GM18951 (cell line): ENCODE measurements at regions not wholly inside any gene's neighbourhood (a gene's known extent, or its start where the extent isn't known, plus 50 kb on each side); places are given as distances from the start of the nearest gene placed in this dataset.
"Not testable (repeated sequence)": the region's sequence is repeated elsewhere in the genome, so short reads cannot be mapped to it uniquely, and the experiment has no call there.

Source experiments
- POLR2A ChIP-seq: IDR thresholded peaks from 4 replicates; pipeline ENCODE4 v1.6.1; 2011; ENCODE audit warnings: mild to moderate bottlenecking; ENCODE audit not compliant: insufficient read length, insufficient read depth; ENCODE audit errors: extremely low read depth
- in situ Hi-C: fragments of 300-500 bp; cut with MboI; formaldehyde crosslinking; loops from one replicate; pipeline ENCODE4 v1.12.0; 2022; ENCODE audit warnings: low sequenced_read_pairs, mixed read lengths, inconsistent platforms; ENCODE audit not compliant: unreplicated experiment

GRCh38 chr1:178572604-178573003, 59.7 kb downstream of the TEX35 start:
- in situ Hi-C loops, result no loop called here

DNA sequence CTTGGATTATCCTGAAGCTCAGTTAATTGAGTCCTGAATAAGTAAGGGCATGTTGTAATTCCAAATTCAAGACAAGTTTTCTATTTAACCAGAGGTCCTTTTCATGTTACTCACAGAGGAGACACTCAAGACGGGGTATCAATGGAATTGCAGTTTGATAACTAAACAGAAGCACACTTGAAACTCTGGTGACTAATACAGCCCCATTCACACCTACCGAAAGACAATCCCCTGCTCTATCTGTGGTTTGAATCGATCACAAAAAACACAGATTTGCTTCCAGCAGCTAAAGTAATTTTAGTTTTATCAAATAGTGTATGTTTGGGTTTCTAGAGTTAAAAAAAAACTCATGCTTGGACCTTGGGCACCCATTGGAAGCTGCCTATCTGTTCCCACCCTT, 60.4 kb downstream of the TEX35 start:
- TF ChIP-seq POLR2A, result no peak
- in situ Hi-C loops, result no loop called here

More at GRCh38 chr1:178572604-178573003, 59.7 kb downstream of the TEX35 start:
- no peak for TF ChIP-seq POLR2A

- TF ChIP-seq POLR2A, result no peak
- in situ Hi-C loops, result no loop called here
Observed at GRCh38 chr1:178574345-178574744, 61.4 kb downstream of the TEX35 start.

GRCh38 chr1:178575611-178576361, 62.9 kb downstream of the TEX35 start:
- no peak for TF ChIP-seq POLR2A
- in situ Hi-C loops, result no loop called here

- in situ Hi-C loops, result no loop called here
- TF ChIP-seq POLR2A, result peak; percentile 16
Observed at GRCh38 chr1:178576841-178577240, 63.9 kb downstream of the TEX35 start.

DNA sequence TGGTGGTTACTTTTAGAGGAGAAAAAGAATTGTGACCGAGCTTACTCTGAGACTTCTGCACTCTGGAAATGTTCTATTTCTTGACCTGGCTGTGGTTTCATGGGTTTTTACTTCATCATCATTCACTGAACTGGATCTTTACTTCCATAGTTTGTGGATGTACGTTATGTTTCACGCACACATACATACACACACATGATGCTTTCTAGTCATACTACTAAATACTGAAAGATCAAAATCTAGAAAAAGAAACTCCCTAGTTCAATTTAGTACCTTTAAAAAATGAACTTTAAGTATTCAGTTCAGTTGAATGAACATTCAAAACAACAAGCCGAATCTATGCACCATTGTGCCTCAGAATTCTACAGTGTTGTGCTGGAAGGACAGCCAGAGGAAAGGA, 65.0 kb downstream of the TEX35 start:
- in situ Hi-C loops, result no loop called here

DNA sequence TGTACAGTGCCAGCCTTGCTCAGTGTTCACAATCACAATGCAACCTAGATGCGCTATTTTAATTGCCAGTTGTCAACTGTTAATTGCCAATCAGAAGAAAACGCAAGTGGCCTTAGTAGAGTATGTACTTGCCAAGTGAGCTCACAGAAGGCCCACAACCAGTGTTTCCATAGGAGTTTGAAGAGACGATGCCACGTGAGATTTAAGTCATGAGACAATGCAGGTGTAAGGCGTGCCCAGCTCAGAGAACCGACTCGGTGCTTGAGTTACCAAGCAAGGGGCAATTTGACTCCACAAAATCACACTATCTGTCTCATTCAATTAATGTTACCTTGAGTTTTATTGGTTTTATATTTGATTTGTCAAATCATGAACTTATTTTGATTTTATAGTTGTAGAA, 65.6 kb downstream of the TEX35 start:
- in situ Hi-C loops, result no loop called here
- TF ChIP-seq POLR2A, result no peak

More for the DNA sequence above, 65.0 kb downstream of the TEX35 start:
- TF ChIP-seq POLR2A, result no peak

DNA sequence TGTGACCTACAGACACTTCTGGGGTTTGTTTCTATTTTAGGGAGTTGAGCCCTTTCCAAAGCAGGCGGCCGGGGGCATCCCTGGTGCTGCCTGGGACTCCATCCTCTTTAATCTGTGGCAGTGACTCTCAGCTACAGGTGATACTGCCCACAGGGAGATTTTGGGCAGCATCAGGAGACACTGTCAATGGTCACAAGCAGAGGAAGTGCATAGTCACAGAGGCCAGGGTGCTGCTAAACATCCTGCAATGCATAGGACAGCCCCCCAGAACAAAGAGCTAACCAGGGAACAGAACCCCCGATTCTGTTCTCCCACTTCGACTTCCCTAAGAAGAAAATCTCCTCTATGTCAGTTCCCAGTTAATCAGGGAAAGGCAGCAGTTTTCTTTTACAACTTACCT, 66.2 kb downstream of the TEX35 start:
- in situ Hi-C loops, result no loop called here
- no peak for TF ChIP-seq POLR2A

- in situ Hi-C loops, result no loop called here
- no peak for TF ChIP-seq POLR2A
Observed at GRCh38 chr1:178579562-178579961, 66.7 kb downstream of the TEX35 start.

DNA sequence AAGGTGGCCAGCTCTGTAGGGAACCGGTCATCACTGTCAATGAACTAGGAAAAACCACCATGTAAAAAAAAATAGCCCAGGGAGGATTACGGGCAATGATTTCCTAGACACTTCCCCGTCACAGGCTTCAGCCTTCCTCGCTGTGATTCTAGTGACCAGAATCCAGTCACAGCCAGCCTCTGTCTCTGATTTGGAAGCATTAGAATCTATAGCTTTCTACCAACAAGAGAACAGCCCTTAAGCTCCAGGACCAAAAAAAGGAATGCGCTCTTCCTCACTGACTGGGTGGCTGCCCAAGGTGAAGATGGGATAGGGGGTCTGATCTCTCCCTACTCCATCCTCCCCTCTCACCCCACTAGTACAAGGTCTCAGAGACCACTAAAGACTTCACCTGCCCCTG, 67.2 kb downstream of the TEX35 start:
- no peak for TF ChIP-seq POLR2A
- in situ Hi-C loops, result no loop called here

DNA sequence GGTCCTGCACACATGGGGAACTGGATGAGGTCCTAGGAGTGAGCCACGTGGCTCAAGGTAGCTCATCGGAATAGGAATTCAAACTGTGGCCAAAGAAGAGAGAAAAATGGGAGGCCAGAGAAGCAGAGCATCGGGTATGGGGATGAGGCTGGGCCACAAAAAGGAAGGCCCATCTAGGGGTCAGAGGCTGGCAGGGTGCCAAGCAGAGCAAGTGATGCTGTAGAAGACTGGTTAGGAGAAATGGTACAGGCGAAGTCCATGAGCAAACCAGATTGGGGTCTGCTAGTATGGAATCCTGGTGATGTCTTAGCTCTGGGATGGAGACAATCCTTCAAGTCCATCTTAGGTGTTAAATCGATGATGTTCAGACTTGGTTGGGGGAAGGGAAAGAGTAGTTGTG, 68.0 kb downstream of the TEX35 start:
- no peak for TF ChIP-seq POLR2A
- in situ Hi-C loops, result no loop called here

DNA sequence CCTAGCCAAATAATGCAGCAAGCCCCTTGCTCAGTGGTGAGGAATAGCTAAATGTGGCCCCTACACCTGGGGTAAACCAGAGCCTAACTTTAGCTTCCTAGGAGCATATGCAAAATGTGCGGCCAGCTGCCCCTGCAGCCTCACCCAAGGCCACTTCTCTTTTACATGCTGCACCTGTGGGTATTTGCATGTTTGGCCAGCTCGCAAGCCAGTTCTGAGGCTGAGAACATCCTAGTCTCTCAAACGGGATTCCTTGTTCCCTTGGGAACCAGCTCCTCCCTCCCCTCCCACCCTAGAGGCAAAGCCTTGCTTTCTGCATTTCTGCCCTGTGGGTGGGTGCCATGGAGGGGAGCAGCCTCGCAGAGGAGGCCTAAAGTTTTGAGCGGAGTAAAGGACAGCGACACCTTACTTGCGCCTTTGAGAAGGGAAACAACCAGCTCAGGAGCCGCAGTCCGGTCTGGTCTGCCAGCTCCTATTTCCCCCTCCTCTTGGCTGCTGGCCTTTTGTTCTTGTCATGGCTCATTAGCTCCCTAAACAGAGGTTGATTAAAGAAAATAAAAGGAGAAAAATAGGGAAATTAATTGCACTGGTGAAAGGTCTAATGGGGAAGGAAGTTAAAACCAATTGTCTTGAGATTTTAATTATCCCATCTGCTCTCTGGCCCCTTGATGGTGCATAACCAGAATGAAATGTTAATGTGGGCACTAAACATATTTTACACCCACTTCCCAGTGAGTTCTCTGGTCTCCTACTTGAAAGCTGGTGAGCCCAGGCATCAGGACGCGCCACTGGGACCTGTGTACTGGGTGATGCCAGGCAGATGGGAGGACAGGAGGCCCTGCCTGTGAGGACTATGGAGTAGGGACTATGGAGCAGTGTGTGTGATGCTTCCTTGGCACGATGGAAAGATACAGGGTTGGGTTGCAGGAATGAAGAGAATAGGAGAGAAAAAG, 68.7 kb downstream of the TEX35 start:
- no peak for TF ChIP-seq POLR2A
- in situ Hi-C loops, result no loop called here

- TF ChIP-seq POLR2A, result no peak
- in situ Hi-C loops, result no loop called here
Observed at GRCh38 chr1:178587096-178587495, 74.2 kb downstream of the TEX35 start.

GRCh38 chr1:178587975-178588374, 75.1 kb downstream of the TEX35 start:
- TF ChIP-seq POLR2A, result no peak
- in situ Hi-C loops, result no loop called here

DNA sequence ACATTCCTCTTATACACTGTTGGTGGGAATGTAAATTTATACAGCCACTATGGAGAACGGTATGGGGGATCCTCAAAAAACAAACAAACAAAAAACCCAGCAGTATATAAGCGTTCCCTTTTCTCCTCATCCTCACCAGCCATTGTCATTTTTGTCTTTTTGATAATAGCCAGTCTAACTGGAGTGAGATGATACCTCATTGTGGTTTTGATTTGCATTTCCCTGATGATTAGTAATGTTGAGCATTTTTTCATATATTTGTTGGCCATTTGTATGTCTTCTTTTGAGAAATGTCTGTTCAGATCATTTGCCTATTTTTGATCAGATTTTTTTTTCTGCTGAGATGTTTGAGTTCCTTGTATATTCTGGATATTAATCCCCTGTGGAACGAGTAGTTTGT, 76.1 kb downstream of the TEX35 start:
- in situ Hi-C loops, result not testable (repeated sequence)

DNA sequence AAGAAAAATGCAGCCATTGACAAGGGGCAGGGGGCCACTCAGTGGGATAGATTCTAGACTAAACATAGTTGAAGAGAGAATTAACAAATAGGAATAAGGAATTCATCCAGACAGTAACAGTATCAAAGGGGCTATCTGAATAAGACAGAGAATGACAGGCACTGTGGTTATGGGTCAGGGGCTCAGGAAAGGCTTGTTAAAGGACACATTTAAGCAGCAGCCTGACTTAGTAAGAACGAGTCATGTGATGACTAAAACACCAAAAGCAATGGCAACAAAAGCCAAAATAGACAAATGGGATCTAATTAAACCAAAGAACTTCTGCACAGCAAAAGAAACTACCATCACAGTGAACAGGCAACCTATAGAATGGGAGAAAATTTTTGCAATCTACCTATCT, 78.9 kb downstream of the TEX35 start:
- in situ Hi-C loops, result not testable (repeated sequence)
